Large intestine (tissue), 3 donors: ENCODE measurements at regions not wholly inside any gene's neighbourhood (a gene's known extent, or its start where the extent isn't known, plus 50 kb on each side); places are given as distances from the start of the nearest gene placed in this dataset.
"Not testable (repeated sequence)": the region's sequence is repeated elsewhere in the genome, so short reads cannot be mapped to it uniquely, and the experiment has no call there.

Experiments used
- DNase-seq, 2 donors: peaks; one replicate each; pipeline versions ENCODE4 v3.0.0 to v3.0.0-alpha.2; 2013
- H3K27ac ChIP-seq: one replicate; pipeline ENCODE4 v1.5.1; 2013; ENCODE audit warnings: low read length
- H3K27me3 ChIP-seq: 2 replicates; pipeline ENCODE4 v1.6.1; 2013; ENCODE audit warnings: low read length; ENCODE audit not compliant: control insufficient read depth, insufficient read depth
- H3K36me3 ChIP-seq: 2 replicates; pipeline ENCODE4 v1.6.1; 2013; ENCODE audit warnings: low read length; ENCODE audit not compliant: control insufficient read depth, insufficient read depth
- H3K4me1 ChIP-seq: one replicate; pipeline ENCODE4 v1.6.1; 2013; ENCODE audit warnings: low read length; ENCODE audit not compliant: control insufficient read depth, insufficient read depth
- H3K4me3 ChIP-seq: one replicate; pipeline ENCODE4 v1.5.1; 2013; ENCODE audit warnings: low read length
- H3K9me3 ChIP-seq: one replicate; pipeline ENCODE4 v1.6.1; 2013; ENCODE audit warnings: mild to moderate bottlenecking, low read depth, low read length, moderate library complexity; ENCODE audit not compliant: control insufficient read depth
- WGBS: methylation state at CpG from one replicate; pipeline ENCODE4 v1.1.5; 2013; ENCODE audit warnings: low lambda C conversion rate; ENCODE audit not compliant: insufficient coverage; 5-methylcytosine and 5-hydroxymethylcytosine counted together

DNA sequence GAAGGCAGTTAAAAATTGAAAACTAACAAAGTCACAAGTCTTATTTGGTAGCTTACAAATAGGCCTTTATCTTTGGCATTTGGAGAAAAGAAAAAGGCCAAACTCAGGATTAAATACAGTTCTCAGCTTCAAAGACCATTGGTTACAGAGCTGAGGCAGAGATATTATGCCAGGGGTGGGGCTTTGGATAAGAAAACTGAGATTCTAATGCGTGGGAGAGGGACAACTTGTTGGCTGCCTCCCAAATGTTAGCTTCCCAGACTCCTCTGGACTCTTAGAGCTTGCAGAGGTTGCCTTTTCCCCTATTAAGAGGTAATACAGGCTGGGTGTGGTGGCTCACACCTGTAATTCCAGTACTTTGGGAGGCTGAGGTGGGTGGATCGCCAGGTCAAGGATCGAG lies 231.8 kb downstream of the SQOR start:
- Histone ChIP-seq H3K9me3 (no peaks in the 10 kb centered on the region), H3K36me3 (no peaks in the 10 kb centered on the region), H3K27me3 (no peaks in the 10 kb centered on the region), H3K4me1 (no peaks in the 10 kb centered on the region), H3K4me3 (no peak overlapping the region), H3K27ac (no peak overlapping the region)
- no peak for DNase-seq
- WGBS = no CpG with 5 or more reads among the region's 3 CpGs

DNA sequence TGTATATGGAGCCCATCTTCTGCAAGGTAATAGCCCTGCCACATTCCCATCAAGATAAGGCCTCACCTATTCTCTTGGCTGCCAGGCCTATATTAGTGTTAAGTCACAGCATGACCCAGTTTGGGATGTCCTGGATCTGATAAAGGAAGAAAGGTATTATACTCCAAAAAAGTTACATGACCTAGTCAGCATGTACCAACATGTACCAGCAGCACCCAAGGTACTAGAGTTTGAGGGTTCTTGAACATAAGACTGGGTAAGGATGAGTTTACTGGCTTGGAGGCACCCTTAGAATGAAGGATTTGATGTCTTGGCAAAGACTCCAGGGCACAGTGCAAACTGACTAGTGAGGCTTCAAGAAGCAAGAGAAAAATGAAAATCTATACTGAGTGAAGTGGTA lies 232.5 kb downstream of the SQOR start:
- no peaks in the 10 kb centered on the region for H3K4me1 ChIP-seq
- no peak overlapping the region for H3K4me3 ChIP-seq
- no peaks in the 10 kb centered on the region for H3K9me3 ChIP-seq
- no peak overlapping the region for H3K27ac ChIP-seq
- H3K36me3 ChIP-seq = no peaks in the 10 kb centered on the region
- DNase-seq = no peak
- H3K27me3 ChIP-seq = no peaks in the 10 kb centered on the region

DNA sequence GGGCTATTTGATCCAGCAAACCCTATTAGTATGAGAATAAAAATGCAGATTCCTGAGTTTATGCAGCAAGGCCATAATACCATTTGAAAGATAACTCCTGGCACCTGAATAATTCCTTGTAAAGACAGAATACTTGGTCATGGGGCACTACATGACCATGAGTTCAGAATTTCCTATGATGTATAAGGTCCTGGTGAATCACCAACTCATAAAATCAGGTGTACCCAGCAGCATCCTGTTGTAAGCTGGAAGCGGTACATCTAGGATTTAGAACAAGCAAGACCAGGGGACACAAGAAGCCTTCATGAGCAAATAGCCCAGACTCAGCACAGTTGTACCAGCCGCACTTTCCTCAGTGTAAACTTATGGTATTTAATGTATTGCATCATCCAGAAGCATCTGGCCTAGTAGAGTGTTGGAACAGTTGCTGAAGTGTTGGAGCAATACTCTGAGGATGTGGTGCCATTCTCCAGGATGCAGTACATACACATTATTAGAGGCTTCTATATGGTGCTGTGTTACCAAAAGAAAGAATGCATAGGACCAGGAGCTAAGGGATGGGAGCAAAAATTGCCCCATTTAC lies 233.4 kb downstream of the SQOR start:
- Histone ChIP-seq H3K4me1 (no peaks in the 10 kb centered on the region), H3K9me3 (no peaks in the 10 kb centered on the region), H3K27me3 (no peaks in the 10 kb centered on the region), H3K4me3 (no peak overlapping the region), H3K36me3 (no peaks in the 10 kb centered on the region), H3K27ac (no peak overlapping the region)
- no peak for DNase-seq
- WGBS = no CpG with 5 or more reads among the region's 2 CpGs

DNA sequence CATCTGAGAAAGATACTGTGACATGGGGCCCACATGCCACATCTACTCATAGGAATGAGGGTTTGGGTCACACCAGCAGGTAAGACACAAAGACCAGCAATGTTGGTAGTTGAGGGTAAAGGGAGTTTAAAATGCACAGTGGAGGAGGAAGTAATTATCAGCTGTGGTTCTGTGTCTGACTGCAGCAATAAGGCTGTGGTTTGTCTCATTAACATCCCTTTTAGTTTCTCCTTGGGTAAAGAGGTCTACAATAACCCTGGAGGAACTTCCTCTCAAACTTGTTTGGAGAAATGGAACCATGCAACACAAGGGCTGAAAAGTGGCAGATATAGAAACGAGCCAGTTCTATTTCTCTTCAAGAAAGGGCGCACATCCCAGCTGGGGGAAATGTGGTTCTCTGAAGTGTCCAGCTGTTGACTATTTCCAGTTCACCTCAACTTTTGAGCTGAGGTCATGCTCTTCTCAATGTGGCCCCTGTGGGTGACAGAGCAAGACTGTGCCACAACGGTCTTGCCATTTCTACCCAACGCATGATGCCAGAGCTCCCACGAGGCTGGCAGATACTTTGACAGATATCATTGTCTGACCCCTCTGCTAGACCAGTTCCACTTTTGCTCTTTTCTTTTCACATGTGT lies 234.3 kb downstream of the SQOR start:
- Histone ChIP-seq H3K36me3 (no peaks in the 10 kb centered on the region), H3K27me3 (no peaks in the 10 kb centered on the region), H3K27ac (no peak overlapping the region), H3K4me3 (no peak overlapping the region), H3K9me3 (no peaks in the 10 kb centered on the region), H3K4me1 (no peaks in the 10 kb centered on the region)
- no CpG with 5 or more reads among the region's 5 CpGs for WGBS
- DNase-seq = no peak

DNA sequence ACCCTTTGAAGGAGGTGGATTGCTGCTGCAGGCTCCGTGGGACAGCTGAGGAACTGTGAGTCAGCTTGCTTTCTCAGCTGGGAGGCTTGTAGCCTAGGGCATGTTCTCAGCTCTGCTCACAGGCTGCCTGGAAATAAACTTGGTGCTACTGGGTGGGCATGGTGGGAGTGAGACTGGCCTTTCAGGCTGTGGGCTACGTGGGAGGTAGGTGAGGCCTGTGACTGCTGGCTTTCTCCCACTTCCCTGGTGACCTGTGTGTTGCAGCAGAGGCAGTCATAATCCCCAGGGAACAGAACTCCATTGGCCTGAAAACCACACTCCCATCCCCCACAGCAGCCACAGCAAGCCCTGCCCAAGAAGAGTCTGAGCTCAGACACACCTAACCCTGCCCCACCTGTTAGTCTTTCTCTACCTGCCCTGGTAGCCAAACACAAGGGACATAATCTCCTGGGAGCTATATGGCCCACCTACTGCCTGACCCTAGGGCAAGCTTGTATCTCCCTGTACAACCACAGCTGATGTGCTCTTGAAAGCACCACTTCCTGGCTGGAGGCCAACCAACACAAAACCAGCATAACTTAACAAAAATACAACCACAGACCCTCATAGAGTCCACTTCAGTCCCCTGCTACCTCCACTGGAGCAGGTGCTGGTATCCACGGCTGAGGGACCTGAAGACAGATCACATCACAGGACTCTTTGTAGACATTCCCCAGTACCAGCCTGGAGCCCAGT lies 236.5 kb downstream of the SQOR start:
- Histone ChIP-seq H3K9me3 (no peaks in the 10 kb centered on the region), H3K4me1 (no peaks in the 10 kb centered on the region), H3K4me3 (no peak overlapping the region), H3K36me3 (no peaks in the 10 kb centered on the region), H3K27me3 (no peaks in the 10 kb centered on the region), H3K27ac (no peak overlapping the region)
- no CpG with 5 or more reads among the region's 3 CpGs for WGBS
- DNase-seq = no peak

DNA sequence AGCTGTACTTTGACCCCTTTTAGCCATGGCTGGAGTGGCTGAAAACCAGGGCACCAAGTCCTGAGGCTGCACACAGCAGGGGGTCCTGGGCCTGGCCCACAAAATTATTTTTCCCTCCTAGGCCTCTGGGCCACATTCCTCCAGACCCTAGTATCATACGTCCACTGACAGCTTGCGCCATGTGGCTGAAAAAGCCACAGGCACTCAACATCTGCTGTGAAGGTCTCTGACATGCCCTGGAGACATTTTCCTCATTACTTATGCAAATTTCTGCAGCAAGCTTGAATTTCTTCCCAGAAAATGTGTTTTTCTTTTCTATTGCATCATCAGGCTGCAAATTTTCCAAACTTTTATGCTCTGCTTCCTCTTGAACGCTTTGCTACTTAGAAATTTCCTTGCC lies 239.0 kb downstream of the SQOR start:
- H3K27me3 ChIP-seq = no peaks in the 10 kb centered on the region
- H3K4me3 ChIP-seq = no peak overlapping the region
- no peaks in the 10 kb centered on the region for H3K4me1 ChIP-seq
- WGBS = no CpG with 5 or more reads among the region's 3 CpGs
- DNase-seq = no peak
- no peak overlapping the region for H3K27ac ChIP-seq
- H3K9me3 ChIP-seq = no peaks in the 10 kb centered on the region
- H3K36me3 ChIP-seq = no peaks in the 10 kb centered on the region

DNA sequence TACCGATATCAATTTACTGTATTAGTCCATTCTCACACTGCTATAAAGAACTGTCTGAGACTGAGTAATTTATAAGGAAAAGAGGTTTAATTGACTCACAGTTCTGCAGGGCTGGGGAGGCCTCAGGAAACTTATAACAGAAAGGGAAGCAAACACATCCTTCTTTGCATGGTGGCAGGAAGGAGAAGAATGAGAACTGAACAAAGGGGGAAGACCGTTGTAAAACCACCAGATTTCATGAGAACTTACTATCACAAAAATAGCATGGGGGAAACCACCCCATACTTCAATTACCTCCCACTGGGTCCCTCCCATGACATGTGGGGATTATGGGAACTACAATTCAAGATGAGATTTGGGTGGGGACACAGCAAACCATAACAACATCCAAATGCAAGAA lies 239.7 kb downstream of the SQOR start:
- WGBS = 80% methylated on average over 1 of the region's 2 CpGs
- not testable (repeated sequence) for H3K4me3 ChIP-seq, H3K27ac ChIP-seq, DNase-seq, H3K36me3 ChIP-seq, H3K9me3 ChIP-seq, H3K4me1 ChIP-seq, H3K27me3 ChIP-seq

DNA sequence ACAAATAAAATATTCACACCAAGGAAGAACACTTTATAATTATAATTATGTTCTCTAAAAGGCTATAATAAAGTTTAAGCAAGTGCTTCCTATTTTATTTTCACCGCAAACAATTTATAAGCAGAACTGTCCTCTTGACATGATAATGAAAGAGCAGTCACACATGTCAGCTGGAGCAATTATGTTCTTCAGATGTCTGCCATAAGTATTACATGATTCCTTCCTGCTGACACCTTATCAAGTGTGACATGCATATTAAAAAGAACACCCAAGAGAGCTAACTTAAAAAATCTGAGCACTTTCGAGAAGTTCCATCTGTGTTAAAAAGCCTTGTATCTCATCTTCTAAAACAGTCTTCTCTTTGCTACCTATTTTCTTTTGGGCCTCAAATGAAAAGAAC lies 249.5 kb downstream of the SQOR start:
- Histone ChIP-seq H3K27ac (no peak overlapping the region), H3K9me3 (peaks cover 4% of the 10 kb centered on the region), H3K4me3 (no peak overlapping the region), H3K36me3 (no peaks in the 10 kb centered on the region), H3K4me1 (no peaks in the 10 kb centered on the region), H3K27me3 (no peaks in the 10 kb centered on the region)
- no peak for DNase-seq
- 100% methylated on average over 1 of the region's 2 CpGs for WGBS

DNA sequence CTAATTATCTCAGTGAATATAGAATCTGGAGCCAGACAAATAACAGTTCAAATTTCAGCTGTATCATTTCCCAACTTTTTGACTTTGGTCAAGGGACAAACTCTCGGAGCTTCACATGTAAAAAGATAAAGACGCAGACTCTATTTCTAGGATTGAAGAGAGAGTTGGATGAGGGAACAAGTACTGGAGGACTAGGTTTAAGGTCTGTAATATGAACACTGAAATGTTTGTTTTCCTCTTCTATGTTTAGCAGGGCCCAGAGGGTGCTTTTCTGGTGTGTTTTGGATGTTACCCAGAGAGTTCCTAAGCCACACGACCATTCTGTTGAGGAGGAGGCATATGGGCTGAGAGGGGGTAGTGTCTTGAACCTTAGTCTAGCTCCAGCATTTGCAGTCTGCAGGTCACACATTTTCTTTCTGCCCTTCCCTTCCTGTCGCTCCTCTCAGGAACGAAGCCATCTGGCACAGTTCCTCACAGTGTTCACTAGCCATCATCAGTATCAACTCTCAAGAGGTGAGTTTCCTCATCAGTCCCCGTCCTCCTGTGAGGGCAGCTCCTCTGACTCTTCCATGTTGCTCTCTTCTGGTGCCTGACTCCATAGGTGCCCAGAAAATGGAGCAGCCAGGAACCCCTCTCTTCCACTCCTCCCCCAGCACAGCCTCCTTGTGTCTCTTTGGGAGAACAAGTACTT lies 250.1 kb downstream of the SQOR start:
- Histone ChIP-seq H3K27ac (no peak overlapping the region), H3K27me3 (no peaks in the 10 kb centered on the region), H3K4me1 (no peaks in the 10 kb centered on the region), H3K9me3 (peaks cover 4% of the 10 kb centered on the region), H3K4me3 (no peak overlapping the region), H3K36me3 (no peaks in the 10 kb centered on the region)
- no CpG with 5 or more reads among the region's 6 CpGs for WGBS
- no peak for DNase-seq

DNA sequence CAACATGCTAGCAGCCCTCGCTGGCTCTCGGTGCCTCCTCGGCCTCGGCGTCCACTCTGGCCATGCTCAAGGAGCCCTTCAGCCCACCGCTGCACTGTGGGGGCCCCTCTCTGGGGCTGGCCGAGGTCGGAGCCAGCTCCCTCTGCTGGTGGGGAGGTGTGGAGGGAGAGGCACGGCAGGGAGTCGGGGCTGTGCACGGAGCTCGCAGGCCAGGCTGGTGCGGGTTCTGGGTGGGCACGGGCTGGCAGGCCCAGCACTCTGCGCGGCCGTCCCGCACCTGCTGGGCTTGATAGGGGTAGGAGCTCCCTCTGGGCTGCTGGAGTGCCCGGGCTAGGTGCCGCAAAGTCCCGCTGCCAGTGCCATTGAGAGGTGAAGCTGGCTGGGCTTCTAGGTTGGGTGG lies 251.0 kb downstream of the SQOR start:
- WGBS = no CpG with 5 or more reads among the region's 21 CpGs
- no peaks in the 10 kb centered on the region for H3K27me3 ChIP-seq
- H3K4me3 ChIP-seq = no peak overlapping the region
- H3K9me3 ChIP-seq = peaks cover 4% of the 10 kb centered on the region
- no peaks in the 10 kb centered on the region for H3K36me3 ChIP-seq
- H3K27ac ChIP-seq = no peak overlapping the region
- no peak for DNase-seq
- no peaks in the 10 kb centered on the region for H3K4me1 ChIP-seq
